HAP-1 (cell line): ENCODE measurements at regions not wholly inside any gene's neighbourhood (a gene's known extent, or its start where the extent isn't known, plus 50 kb on each side); places are given as distances from the start of the nearest gene placed in this dataset.
"Not testable (repeated sequence)": the region's sequence is repeated elsewhere in the genome, so short reads cannot be mapped to it uniquely, and the experiment has no call there.

ENCODE experiments used
- DNase-seq, 2 experiments: peaks; one replicate each; pipeline ENCODE4 v3.0.0-alpha.2; 2016 to 2020; ENCODE audit warnings: low spot score in 2 of 2
- H3K27me3 ChIP-seq: fragments of 250-450 bp; sonication (Bioruptor Pico); 2 replicates; pipeline ENCODE4 v1.5.1; 2020; ENCODE audit warnings: low read depth, mild to moderate bottlenecking, moderate library complexity
- H3K36me3 ChIP-seq: fragments of 250-450 bp; sonication (Bioruptor Pico); replicated peaks from 2 replicates; pipeline ENCODE4 v1.5.1; 2020; ENCODE audit warnings: mild to moderate bottlenecking
- H3K4me1 ChIP-seq: fragments of 250-450 bp; sonication (Bioruptor Pico); 2 replicates; pipeline ENCODE4 v1.5.1; 2020; ENCODE audit warnings: mild to moderate bottlenecking
- H3K4me3 ChIP-seq: fragments of 250-450 bp; sonication (Bioruptor Pico); 2 replicates; pipeline ENCODE4 v1.5.1; 2020; ENCODE audit warnings: mild to moderate bottlenecking, moderate library complexity
- H3K9me3 ChIP-seq: fragments of 250-450 bp; sonication (Bioruptor Pico); 2 replicates; pipeline ENCODE4 v1.5.1; 2020; ENCODE audit warnings: mild to moderate bottlenecking, moderate library complexity
- in situ Hi-C: fragments of 300-500 bp; cut with MboI; formaldehyde crosslinking; loops from 3 replicates; pipeline ENCODE4 v1.14.3; 2020; ENCODE audit warnings: low sequenced_read_pairs, inconsistent platforms, mixed read lengths

GRCh38 chr13:50612717-50613116 lies 230.8 kb downstream of the DLEU7 start:
- Histone ChIP-seq H3K9me3 (no peaks in the 10 kb centered on the region), H3K27me3 (peaks cover 6% of the 10 kb centered on the region; the same call in 1 of the 2 replicates), H3K4me1 (no peaks in the 10 kb centered on the region), H3K4me3 (no peak overlapping the region), H3K36me3 (no peaks in the 10 kb centered on the region)
- no peak for DNase-seq
- in situ Hi-C loops, result no loop called here

GRCh38 chr13:50613356-50613831 lies 230.1 kb downstream of the DLEU7 start:
- Histone ChIP-seq H3K4me3 (no peak overlapping the region), H3K27me3 (peaks cover 4% of the 10 kb centered on the region; the same call in 1 of the 2 replicates), H3K9me3 (no peaks in the 10 kb centered on the region), H3K4me1 (no peaks in the 10 kb centered on the region), H3K36me3 (no peaks in the 10 kb centered on the region)
- in situ Hi-C loops, result no loop called here
- DNase-seq, result no peak

GRCh38 chr13:50615234-50615633 lies 228.3 kb downstream of the DLEU7 start:
- in situ Hi-C loops, result no loop called here
- Histone ChIP-seq H3K4me1 (no peaks in the 10 kb centered on the region), H3K36me3 (no peaks in the 10 kb centered on the region), H3K4me3 (no peak overlapping the region), H3K9me3 (no peaks in the 10 kb centered on the region), H3K27me3 (no peaks in the 10 kb centered on the region)
- no peak for DNase-seq

- H3K27me3 ChIP-seq, result no peaks in the 10 kb centered on the region
- in situ Hi-C loops, result no loop called here
- H3K4me1 ChIP-seq, result no peaks in the 10 kb centered on the region
- H3K4me3 ChIP-seq, result no peak overlapping the region
- no peaks in the 10 kb centered on the region for H3K9me3 ChIP-seq
- no peak for DNase-seq
- H3K36me3 ChIP-seq, result no peaks in the 10 kb centered on the region
These were observed 227.4 kb downstream of the DLEU7 start for GRCh38 chr13:50616101-50616500.

GRCh38 chr13:50617134-50617721 lies 226.3 kb downstream of the DLEU7 start:
- no peaks in the 10 kb centered on the region for H3K27me3 ChIP-seq
- H3K4me1 ChIP-seq, result no peaks in the 10 kb centered on the region
- in situ Hi-C loops, result no loop called here
- DNase-seq, result no peak
- no peaks in the 10 kb centered on the region for H3K36me3 ChIP-seq
- H3K4me3 ChIP-seq, result no peak overlapping the region
- no peaks in the 10 kb centered on the region for H3K9me3 ChIP-seq

GRCh38 chr13:50618206-50618605 lies 225.3 kb downstream of the DLEU7 start:
- no peak for DNase-seq
- in situ Hi-C loops, result no loop called here
- no peaks in the 10 kb centered on the region for H3K27me3 ChIP-seq
- H3K4me3 ChIP-seq, result no peak overlapping the region
- no peaks in the 10 kb centered on the region for H3K4me1 ChIP-seq
- no peaks in the 10 kb centered on the region for H3K9me3 ChIP-seq
- no peaks in the 10 kb centered on the region for H3K36me3 ChIP-seq

- no peak for DNase-seq
- no peak overlapping the region for H3K4me3 ChIP-seq
- in situ Hi-C loops, result no loop called here
- H3K9me3 ChIP-seq, result no peaks in the 10 kb centered on the region
- no peaks in the 10 kb centered on the region for H3K36me3 ChIP-seq
- H3K27me3 ChIP-seq, result no peaks in the 10 kb centered on the region
- no peaks in the 10 kb centered on the region for H3K4me1 ChIP-seq
These were observed 217.4 kb downstream of the DLEU7 start for GRCh38 chr13:50626101-50626547.

GRCh38 chr13:50627111-50627510 lies 216.4 kb downstream of the DLEU7 start:
- DNase-seq, result no peak
- H3K4me3 ChIP-seq, result no peak overlapping the region
- no peaks in the 10 kb centered on the region for H3K4me1 ChIP-seq
- no peaks in the 10 kb centered on the region for H3K9me3 ChIP-seq
- H3K27me3 ChIP-seq, result no peaks in the 10 kb centered on the region
- in situ Hi-C loops, result no loop called here
- H3K36me3 ChIP-seq, result no peaks in the 10 kb centered on the region

GRCh38 chr13:50628512-50628911 lies 215.0 kb downstream of the DLEU7 start:
- H3K9me3 ChIP-seq, H3K4me3 ChIP-seq, H3K27me3 ChIP-seq, in situ Hi-C loops, H3K36me3 ChIP-seq, DNase-seq, H3K4me1 ChIP-seq: not testable (repeated sequence)

GRCh38 chr13:50629497-50629896 lies 214.0 kb downstream of the DLEU7 start:
- Histone ChIP-seq H3K4me1 (no peaks in the 10 kb centered on the region), H3K27me3 (no peaks in the 10 kb centered on the region), H3K9me3 (no peaks in the 10 kb centered on the region), H3K4me3 (no peak overlapping the region), H3K36me3 (no peaks in the 10 kb centered on the region)
- in situ Hi-C loops, result no loop called here
- no peak for DNase-seq

GRCh38 chr13:50629966-50630365 lies 213.5 kb downstream of the DLEU7 start:
- in situ Hi-C loops, result no loop called here
- H3K4me1 ChIP-seq, result no peaks in the 10 kb centered on the region
- H3K27me3 ChIP-seq, result no peaks in the 10 kb centered on the region
- no peak overlapping the region for H3K4me3 ChIP-seq
- no peak for DNase-seq
- no peaks in the 10 kb centered on the region for H3K36me3 ChIP-seq
- no peaks in the 10 kb centered on the region for H3K9me3 ChIP-seq

GRCh38 chr13:50631041-50631440 lies 212.5 kb downstream of the DLEU7 start:
- Histone ChIP-seq H3K27me3 (no peaks in the 10 kb centered on the region), H3K9me3 (no peaks in the 10 kb centered on the region), H3K4me1 (0 out of 2 replicates have a peak, but pooled peaks cover 2% of the 10 kb centered on the region), H3K4me3 (no peak overlapping the region), H3K36me3 (no peaks in the 10 kb centered on the region)
- in situ Hi-C loops, result no loop called here
- no peak for DNase-seq

GRCh38 chr13:50634339-50634738 lies 209.2 kb downstream of the DLEU7 start:
- Histone ChIP-seq H3K36me3 (no peaks in the 10 kb centered on the region), H3K4me1 (0 out of 2 replicates have a peak, but pooled peaks cover 2% of the 10 kb centered on the region), H3K27me3 (no peaks in the 10 kb centered on the region), H3K4me3 (no peak overlapping the region), H3K9me3 (no peaks in the 10 kb centered on the region)
- DNase-seq, result no peak
- in situ Hi-C loops, result no loop called here

- Histone ChIP-seq H3K27me3 (no peaks in the 10 kb centered on the region), H3K9me3 (no peaks in the 10 kb centered on the region), H3K4me3 (no peak overlapping the region), H3K4me1 (0 out of 2 replicates have a peak, but pooled peaks cover 2% of the 10 kb centered on the region), H3K36me3 (no peaks in the 10 kb centered on the region)
- no peak for DNase-seq
- in situ Hi-C loops, result no loop called here
These were observed 208.0 kb downstream of the DLEU7 start for GRCh38 chr13:50635504-50635903.
